Heart left ventricle (tissue), 13 donors: ENCODE measurements at regions not wholly inside any gene's neighbourhood (a gene's known extent, or its start where the extent isn't known, plus 50 kb on each side); places are given as distances from the start of the nearest gene placed in this dataset.

ENCODE experiments used
- CTCF ChIP-seq, 12 donors: fragments of 200-600 bp; sonication (generic) in 4 of 12; IDR thresholded peaks; one replicate each; pipeline versions ENCODE4 v1.5.0 to v1.8.0; 2018 to 2022; ENCODE audit warnings: antibody characterized with exemption in 12 of 12, mild to moderate bottlenecking in 5 of 12
- POLR2A ChIP-seq, 2 donors: fragments of 450-650 bp; IDR thresholded peaks; one replicate each; pipeline ENCODE4 v1.6.1; 2017; ENCODE audit warnings: antibody characterized with exemption in 2 of 2, mild to moderate bottlenecking in 2 of 2, moderate library complexity in 2 of 2
- donor health status: ischemic (EF 13 %, LVEDD 7.1; RV severe dilation, severe dysfunction).
- donor health status: DM: no; HTN: yes; CAD: no.
- donor health status: DM: no; HTN: no; CAD: no.
- donor health status: ischemic (EF 25% LVEDD 6.9; RV normal size, moderate dysfunction).
- donor health status: ischemic (EF 25% LVEDD 5.7; RV mildly dilated, moderate dysfunction).
- donor health status: ischemic (EF 35%, LVEDD 5.7; RV mildly dilated, moderate dysfunction).
- donor health status: nonischemic (EF 11% LVEDD 7.7; RV severe dilation, severe dysfunction).
- donor health status: DM: yes; HTN: yes; CAD: no.
- donor health status: PGD.
- donor health status: ischemic (EF 29% LVEDD 5.4; RV normal size, mild dysfunction).
- donor health status: nonischemic (EF 23%, LVEDD 6.1; RV moderate dilation, normal function).

GRCh38 chr18:70709144-70709543 lies 420.3 kb downstream of the SOCS6 start:
- no peak for TF ChIP-seq CTCF (IDR thresholded peaks at IDR 0.05)
- no peak for TF ChIP-seq POLR2A (IDR thresholded peaks at IDR 0.05)
